ENCODE measurements at regions not wholly inside any gene's neighbourhood (a gene's known extent, or its start where the extent isn't known, plus 50 kb on each side); places are given as distances from the start of the nearest gene placed in this dataset.

GRCh38 chr20:5675103-5676091 is 64.6 kb upstream of the GPCPD1 start:
- Histone ChIP-seq H3K27ac (ENCODE audit: insufficient read length, low read depth, low read length) (no peak overlapping the region), H3K79me1 (ENCODE audit: insufficient read depth, low read depth, low read length, poor library complexity, severe bottlenecking) (no peaks in the 10 kb centered on the region), H4K91ac (ENCODE audit: insufficient read length, low read depth, low read length) (no peak overlapping the region), H3K9ac (ENCODE audit: extremely low read depth, insufficient read length, low read length) (no peak overlapping the region), H2BK120ac (ENCODE audit: low read depth, low read length, poor library complexity, severe bottlenecking) (no peak overlapping the region), H3T11ph (ENCODE audit: low read length) (no peak overlapping the region), H3K23me2 (ENCODE audit: insufficient read length, low read depth, low read length, poor library complexity, severe bottlenecking) (no peaks in the 10 kb centered on the region), H4K20me1 (ENCODE audit: control insufficient read depth, insufficient read depth, insufficient read length) (no peaks in the 10 kb centered on the region), H3K4me2 (ENCODE audit: insufficient read depth, insufficient read length, low read length) (no peak overlapping the region), H2BK20ac (ENCODE audit: low read depth, low read length, poor library complexity, severe bottlenecking) (no peak overlapping the region), H3K56ac (ENCODE audit: insufficient read length, low read depth, low read length) (no peak overlapping the region), H3K18ac (ENCODE audit: insufficient read length, low read depth, low read length) (no peak overlapping the region), H2BK15ac (ENCODE audit: low read depth, low read length) (no peak overlapping the region), H3K23ac (ENCODE audit: insufficient read length, low read depth, low read length) (no peak overlapping the region), H3K4me1 (ENCODE audit: insufficient read depth, low read length) (no peaks in the 10 kb centered on the region), H2BK5ac (ENCODE audit: insufficient read length, low read length) (no peak overlapping the region), H2AK5ac (ENCODE audit: insufficient read length, low read length) (no peak overlapping the region), H3K27me3 (ENCODE audit: insufficient read depth, low read length) (no peaks in the 10 kb centered on the region), H4K5ac (ENCODE audit: insufficient read length, low read depth, low read length) (no peak overlapping the region), H3K14ac (ENCODE audit: insufficient read depth, low read length) (no peak overlapping the region), H3K79me2 (ENCODE audit: insufficient read depth, low read length) (no peaks in the 10 kb centered on the region), H2BK12ac (ENCODE audit: insufficient read length, low read depth, low read length) (no peak overlapping the region), H3K4ac (ENCODE audit: low read depth, low read length) (no peak overlapping the region), H3K9me3 (ENCODE audit: control insufficient read depth, low read depth, low read length) (no peaks in the 10 kb centered on the region), H4K8ac (replicated peaks; ENCODE audit: insufficient read length, low read depth, low read length) (no peak overlapping the region), H2AFZ (ENCODE audit: low read length) (no peak overlapping the region)
- Mint-ChIP-seq H3K27ac (no peak overlapping the region), H3K4me1 (no peaks in the 10 kb centered on the region), H3K9me3 (no peaks in the 10 kb centered on the region), H3K36me3 (ENCODE audit: insufficient read depth in 1 of 3, low read depth in 3 of 3) (no peaks in the 10 kb centered on the region), H3K4me3 (no peak overlapping the region), H3K27me3 (ENCODE audit: low read depth) (no peaks in the 10 kb centered on the region)
- no peak for DNase-seq
- no peak for TF ChIP-seq CTCF (conservative IDR thresholded peaks at IDR 0.05)
- no CpG with 5 or more reads among the region's 12 CpGs for WGBS (ENCODE audit: extremely low coverage, insufficient read length, low lambda C conversion rate)

Measured in H9 (cell line).